ENCODE measurements at regions not wholly inside any gene's neighbourhood (a gene's known extent, or its start where the extent isn't known, plus 50 kb on each side); places are given as distances from the start of the nearest gene placed in this dataset.

- no peak for TF ChIP-seq CTCF (IDR thresholded peaks at IDR 0.05)
- no peak for TF ChIP-seq POLR2A (IDR thresholded peaks at IDR 0.05)
These were observed 135.2 kb upstream of the CTNNB1 start for GRCh38 chr3:41064070-41064469.

Data from heart left ventricle (tissue), 13 donors.